ENCODE measurements at regions not wholly inside any gene's neighbourhood (a gene's known extent, or its start where the extent isn't known, plus 50 kb on each side); places are given as distances from the start of the nearest gene placed in this dataset.

GRCh38 chr2:8629402-8629801 lies 52.5 kb upstream of the ID2 start:
- TF ChIP-seq CTCF (IDR thresholded peaks at IDR 0.05; ENCODE audit: low read length) (no peak), EZH2 (optimal IDR thresholded peaks at IDR 0.05; ENCODE audit: low read depth, low read length) (no peak), EZH2phosphoT487 (IDR thresholded peaks at IDR 0.05; ENCODE audit: low read length) (no peak)
